Small intestine (tissue), 7 donors: ENCODE measurements at regions not wholly inside any gene's neighbourhood (a gene's known extent, or its start where the extent isn't known, plus 50 kb on each side); places are given as distances from the start of the nearest gene placed in this dataset.

Experiments
- DNase-seq, 2 donors: peaks; one replicate each; pipeline versions ENCODE4 v3.0.0 to v3.0.0-alpha.2; 2013
- FAIRE-seq: peaks from 2 replicates; lab custom pipeline; 2012; peaks lifted over from hg19 to GRCh38; lab: Jason Lieb, UNC
- H3K27ac ChIP-seq, 3 donors: one replicate each; pipeline ENCODE4 v1.5.1; 2013; ENCODE audit warnings: low read length in 2 of 3, mild to moderate bottlenecking in 2 of 3, control low read depth in 1 of 3, inconsistent platforms in 1 of 3, low read depth in 1 of 3, moderate library complexity in 1 of 3
- H3K27me3 ChIP-seq, 3 donors: one replicate each; pipeline ENCODE4 v1.6.1; 2013; ENCODE audit warnings: low read length in 3 of 3, inconsistent platforms in 1 of 3; ENCODE audit not compliant: control insufficient read depth in 3 of 3, insufficient read depth in 3 of 3
- H3K36me3 ChIP-seq, 3 donors: one replicate each; pipeline ENCODE4 v1.6.1; 2013; ENCODE audit warnings: low read length in 3 of 3, inconsistent platforms in 1 of 3, low read depth in 1 of 3, mild to moderate bottlenecking in 1 of 3, moderate library complexity in 1 of 3; ENCODE audit not compliant: control insufficient read depth in 3 of 3, insufficient read depth in 2 of 3
- H3K4me1 ChIP-seq, 3 donors: one replicate each; pipeline ENCODE4 v1.6.1; 2013; ENCODE audit warnings: low read length in 2 of 3, inconsistent platforms in 1 of 3, low read depth in 1 of 3, mild to moderate bottlenecking in 1 of 3, moderate library complexity in 1 of 3; ENCODE audit not compliant: control insufficient read depth in 3 of 3, insufficient read depth in 2 of 3
- H3K4me3 ChIP-seq, 3 donors: one replicate each; pipeline ENCODE4 v1.5.1; 2013; ENCODE audit warnings: low read length in 3 of 3, control low read depth in 1 of 3, inconsistent platforms in 1 of 3, low read depth in 1 of 3, mild to moderate bottlenecking in 1 of 3, moderate library complexity in 1 of 3
- H3K9me3 ChIP-seq, 2 donors: one replicate each; pipeline ENCODE4 v1.6.1; 2013; ENCODE audit warnings: low read depth in 1 of 2, low read length in 1 of 2; ENCODE audit not compliant: control insufficient read depth in 2 of 2, insufficient read depth in 1 of 2
- WGBS, 3 donors: extraction: QIAGEN DNeasy Blood & Tissue Kit; methylation state at CpG; one replicate each; pipeline ENCODE4 v1.1.7; 2013; 5-methylcytosine and 5-hydroxymethylcytosine counted together
- donor health status: healthy with polysubstance abuse.
- donor health status: control.
- donor health status: control.
- donor health status: Bipolar disorder and iron deficiency.
- donor health status: healthy.

DNA sequence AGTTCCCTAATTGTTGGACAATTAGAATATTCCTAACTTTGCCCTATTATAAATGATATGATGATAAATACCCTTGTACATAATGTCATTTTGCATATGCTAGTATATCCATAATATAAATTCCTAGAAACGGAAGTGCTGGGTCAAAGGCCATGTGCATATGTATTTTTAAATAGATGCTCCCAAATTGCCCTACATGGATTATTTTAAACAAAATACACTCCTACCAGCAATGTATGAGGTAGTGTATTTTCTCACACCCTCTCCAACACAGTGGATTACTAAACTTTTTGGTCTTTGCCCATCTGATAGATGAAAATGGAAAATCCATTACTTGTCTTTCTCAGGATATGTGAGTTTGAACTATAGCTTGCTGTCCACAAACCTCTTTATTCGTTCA, 385.1 kb upstream of the JARID2 start:
- WGBS, 3 donors, result 51 to 73% (median 57%) methylated on average over 2 of the region's 2 CpGs
- Histone ChIP-seq H3K27me3 (no peaks in the 10 kb centered on the region), H3K9me3 (no peaks in the 10 kb centered on the region), H3K36me3 (no peaks in the 10 kb centered on the region), H3K27ac (no peak overlapping the region), H3K4me1 (peaks cover 0 to 5% (median 0%) of the 10 kb centered on the region in 3 donors), H3K4me3 (no peak overlapping the region)
- no peak for FAIRE-seq
- DNase-seq, result no peak

DNA sequence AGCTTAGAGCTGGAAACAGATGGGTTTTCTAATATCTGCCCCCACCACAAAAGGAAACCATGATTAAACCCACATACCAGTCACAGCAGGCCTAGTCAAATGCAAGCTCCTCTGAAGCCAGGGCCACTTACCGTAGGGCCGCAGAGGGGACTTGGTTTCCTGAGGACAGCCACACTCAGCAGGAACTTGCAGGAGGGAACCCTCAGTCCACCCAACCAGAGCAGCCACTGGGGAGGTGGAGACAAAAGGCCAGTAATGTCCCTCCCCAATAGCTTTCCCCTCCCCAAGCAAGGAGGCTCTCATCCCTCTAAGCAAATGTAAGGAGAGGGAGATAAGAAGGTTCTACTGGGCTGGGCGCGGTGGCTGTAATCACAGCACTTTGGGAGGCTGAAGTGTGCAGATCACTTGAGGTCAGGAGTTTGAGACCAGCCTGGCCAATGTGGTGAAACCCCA, 384.4 kb upstream of the JARID2 start:
- no peak for DNase-seq
- WGBS, 3 donors, result 85 to 89% (median 88%) methylated on average over 4 of the region's 4 CpGs
- no peak for FAIRE-seq
- Histone ChIP-seq H3K9me3 (no peaks in the 10 kb centered on the region), H3K4me3 (no peak overlapping the region), H3K27ac (no peak overlapping the region), H3K4me1 (peaks cover 0 to 5% (median 0%) of the 10 kb centered on the region in 3 donors), H3K27me3 (no peaks in the 10 kb centered on the region), H3K36me3 (no peaks in the 10 kb centered on the region)

DNA sequence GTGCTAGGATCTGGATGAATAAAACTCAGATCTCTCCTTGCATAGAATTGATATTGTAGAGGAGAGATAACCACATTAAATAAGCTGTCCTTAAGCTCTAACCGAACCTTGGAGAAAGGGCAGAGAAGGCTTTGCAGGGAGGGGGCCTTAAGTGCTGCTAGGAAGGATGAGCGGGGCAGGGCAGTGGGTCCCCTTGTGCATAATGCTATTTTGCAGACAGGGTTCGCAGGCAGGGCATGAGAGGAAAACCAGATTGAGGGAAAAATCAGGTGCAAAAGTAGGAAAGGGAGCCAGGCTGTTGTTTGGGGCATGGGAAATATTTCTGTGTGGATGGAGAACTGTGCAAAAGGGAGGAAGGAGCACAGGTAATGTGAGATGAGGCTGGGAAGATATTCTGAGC, 383.0 kb upstream of the JARID2 start:
- FAIRE-seq, result no peak
- DNase-seq, result no peak
- WGBS, 3 donors, result 91 to 95% (median 94%) methylated on average over 3 of the region's 3 CpGs

DNA sequence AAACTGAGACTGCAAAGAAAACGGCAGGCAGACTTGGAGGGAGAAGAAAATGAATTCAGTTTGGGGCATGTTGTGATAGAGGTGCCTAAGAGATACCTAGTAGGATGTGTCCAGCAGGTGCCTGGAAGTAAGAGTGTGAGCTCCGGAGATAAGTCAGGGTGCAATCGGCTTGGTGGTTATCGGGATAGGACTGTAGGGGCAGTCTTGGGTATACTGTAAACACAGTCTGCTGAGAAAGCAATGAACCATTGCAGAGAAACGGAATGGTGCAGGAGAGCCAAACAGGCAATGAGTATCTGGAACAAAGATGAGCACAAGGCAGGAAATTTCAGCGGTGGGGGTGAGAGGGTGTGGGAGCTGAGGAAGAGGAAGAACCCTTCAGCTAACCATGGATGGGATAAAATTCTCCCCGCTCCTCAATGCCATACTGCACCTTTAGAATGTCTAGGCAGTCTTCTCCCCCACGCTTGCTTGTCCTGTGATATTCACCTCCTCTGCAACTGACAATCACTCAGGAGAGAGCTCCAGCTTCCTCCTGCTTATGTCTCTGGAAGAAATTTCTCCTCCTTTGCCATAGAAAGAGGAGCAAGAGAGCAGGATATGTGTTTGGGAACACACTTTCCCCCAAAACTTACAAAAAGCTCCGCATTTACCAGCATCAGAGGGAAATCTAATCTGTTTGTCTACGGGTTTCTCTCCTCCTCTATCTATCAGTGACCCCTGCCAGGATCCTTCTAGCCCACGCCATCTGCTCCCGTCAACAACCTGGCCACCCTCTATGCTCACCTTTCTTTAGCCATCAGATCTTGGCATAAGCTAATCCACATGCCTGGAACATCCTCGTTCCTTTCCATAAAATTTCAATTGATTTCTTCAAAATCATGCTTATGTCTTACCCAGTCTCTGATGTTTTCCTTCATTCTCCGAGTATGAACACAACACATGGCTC, 381.7 kb upstream of the JARID2 start:
- WGBS, 3 donors, result 68 to 74% (median 69%) methylated on average over 14 of the region's 14 CpGs
- Histone ChIP-seq H3K27ac (no peak overlapping the region), H3K9me3 (no peaks in the 10 kb centered on the region), H3K36me3 (no peaks in the 10 kb centered on the region), H3K4me1 (peaks cover 0 to 5% (median 0%) of the 10 kb centered on the region in 3 donors), H3K27me3 (no peaks in the 10 kb centered on the region), H3K4me3 (no peak overlapping the region)
- FAIRE-seq (no peak), DNase-seq (peak in 1 of 2 donors; percentile 28)

More for the DNA sequence above, 383.0 kb upstream of the JARID2 start:
- no peaks in the 10 kb centered on the region for H3K27me3 ChIP-seq
- peaks cover 0 to 5% (median 0%) of the 10 kb centered on the region in 3 donors for H3K4me1 ChIP-seq
- no peaks in the 10 kb centered on the region for H3K9me3 ChIP-seq
- H3K36me3 ChIP-seq, result no peaks in the 10 kb centered on the region
- H3K4me3 ChIP-seq, result no peak overlapping the region
- no peak overlapping the region for H3K27ac ChIP-seq

DNA sequence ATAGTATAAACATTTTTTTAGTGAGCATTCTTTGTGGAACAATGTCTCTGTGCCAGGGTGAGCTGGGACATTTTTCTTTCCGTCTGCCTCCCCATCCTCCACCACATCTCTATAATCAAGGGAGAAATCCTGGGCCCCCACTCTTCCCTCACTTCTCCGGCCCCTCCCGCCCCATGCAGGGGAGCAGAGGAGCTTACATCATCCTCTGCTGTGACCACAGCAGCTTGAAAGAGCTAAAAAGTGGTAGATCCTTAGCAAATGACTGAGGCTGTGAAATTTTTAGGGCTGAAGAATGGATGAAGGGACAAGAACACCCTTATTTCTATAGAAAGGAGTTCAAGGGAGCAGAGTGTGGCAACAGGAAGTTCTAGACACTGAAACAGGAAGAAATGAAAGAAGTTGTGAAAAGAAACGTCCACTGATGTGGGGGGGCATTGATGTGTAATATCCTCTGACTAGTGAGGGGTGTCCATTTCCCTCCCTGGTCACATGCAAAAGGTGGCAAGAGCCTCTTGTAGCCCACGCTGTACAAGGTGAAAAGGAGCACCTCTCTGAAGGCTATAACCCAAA, 380.3 kb upstream of the JARID2 start:
- no peaks in the 10 kb centered on the region for H3K36me3 ChIP-seq
- H3K27me3 ChIP-seq, result no peaks in the 10 kb centered on the region
- no peak for FAIRE-seq
- H3K4me3 ChIP-seq, result no peak overlapping the region
- H3K9me3 ChIP-seq, result no peaks in the 10 kb centered on the region
- H3K27ac ChIP-seq, result peak overlapping the region in 1 of 3 donors; percentile 29
- 59 to 85% (median 59%) methylated on average over 5 of the region's 5 CpGs for WGBS, 3 donors
- DNase-seq, result no peak
- H3K4me1 ChIP-seq, result peaks cover 0 to 5% (median 0%) of the 10 kb centered on the region in 3 donors

DNA sequence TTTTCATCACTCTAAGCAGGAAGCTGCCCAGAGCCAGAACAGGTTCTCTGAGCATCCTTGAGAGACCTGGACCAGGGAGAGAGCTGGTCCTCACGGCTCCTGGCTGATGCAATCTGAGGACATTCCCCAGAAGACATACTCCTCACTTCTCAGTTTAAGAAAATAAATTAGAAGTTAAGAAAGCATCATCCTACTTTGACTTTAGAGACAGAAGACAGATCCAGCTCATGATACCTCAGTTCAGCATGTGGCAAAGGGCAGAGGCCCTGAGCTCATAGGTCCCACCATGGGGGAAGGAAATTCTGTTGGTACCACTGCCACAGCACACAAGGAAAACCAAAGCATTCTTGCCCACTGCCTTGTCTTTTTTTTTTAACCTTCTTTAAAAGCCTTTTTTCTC, 378.1 kb upstream of the JARID2 start:
- no peak for FAIRE-seq
- no peak overlapping the region for H3K27ac ChIP-seq
- H3K27me3 ChIP-seq, result no peaks in the 10 kb centered on the region
- DNase-seq, result no peak
- H3K4me1 ChIP-seq, result peaks cover 0 to 5% (median 0%) of the 10 kb centered on the region in 3 donors
- H3K36me3 ChIP-seq, result no peaks in the 10 kb centered on the region
- WGBS, 3 donors, result 92 to 100% (median 94%) methylated on average over 1 of the region's 1 CpG
- no peaks in the 10 kb centered on the region for H3K9me3 ChIP-seq
- no peak overlapping the region for H3K4me3 ChIP-seq

DNA sequence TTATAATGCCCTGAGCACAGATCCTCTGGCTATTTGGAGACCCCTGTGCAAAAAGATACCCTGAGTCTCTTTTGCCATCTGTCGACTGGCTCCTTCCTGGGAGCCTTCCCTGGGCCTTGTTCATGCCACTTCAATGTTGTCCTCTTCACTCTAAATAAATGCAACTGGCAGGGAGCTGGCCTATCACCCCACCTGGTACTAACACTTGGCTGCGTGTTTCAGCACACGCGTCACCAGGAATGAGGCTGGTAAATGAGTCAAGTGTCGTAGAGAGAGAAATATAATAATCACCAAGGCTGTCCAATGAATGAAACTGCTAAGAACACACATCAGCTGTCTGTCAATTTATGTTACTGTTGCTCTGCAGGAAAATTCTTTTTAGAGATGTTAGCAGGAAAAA, 374.6 kb upstream of the JARID2 start:
- Histone ChIP-seq H3K27me3 (no peaks in the 10 kb centered on the region), H3K4me3 (no peak overlapping the region), H3K27ac (no peak overlapping the region), H3K36me3 (no peaks in the 10 kb centered on the region), H3K9me3 (no peaks in the 10 kb centered on the region), H3K4me1 (peaks cover 0 to 5% (median 3%) of the 10 kb centered on the region in 3 donors)
- no peak for FAIRE-seq
- 92 to 97% (median 96%) methylated on average over 5 of the region's 5 CpGs for WGBS, 3 donors
- no peak for DNase-seq

DNA sequence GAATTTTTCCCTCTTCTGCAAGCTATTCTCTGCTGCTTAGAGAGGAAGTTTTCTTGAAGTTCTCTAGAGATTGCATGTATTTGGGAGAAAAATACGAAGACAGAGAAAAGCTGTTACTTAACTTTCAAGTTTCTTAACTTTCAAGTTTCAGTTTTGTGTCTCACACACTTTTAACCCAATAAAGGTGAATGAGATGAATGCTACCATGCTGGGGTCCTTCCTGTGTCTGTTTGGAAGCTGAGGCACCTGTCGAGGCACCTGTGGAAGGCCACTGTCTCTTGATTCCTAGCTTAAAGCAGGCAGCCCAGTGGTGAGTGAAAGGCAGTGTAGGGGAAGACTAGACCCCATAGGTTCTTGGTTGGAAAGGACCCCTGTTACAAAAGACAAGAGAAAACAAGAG, 372.8 kb upstream of the JARID2 start:
- DNase-seq (no peak), FAIRE-seq (no peak)
- peaks cover 3 to 5% (median 4%) of the 10 kb centered on the region in 3 donors for H3K4me1 ChIP-seq
- no peak overlapping the region for H3K4me3 ChIP-seq
- no peaks in the 10 kb centered on the region for H3K36me3 ChIP-seq
- H3K9me3 ChIP-seq, result no peaks in the 10 kb centered on the region
- H3K27ac ChIP-seq, result no peak overlapping the region
- no peaks in the 10 kb centered on the region for H3K27me3 ChIP-seq
- 66 to 91% (median 72%) methylated on average over 2 of the region's 2 CpGs for WGBS, 3 donors
